22Rv1 (cell line): ENCODE measurements at regions not wholly inside any gene's neighbourhood (a gene's known extent, or its start where the extent isn't known, plus 50 kb on each side); places are given as distances from the start of the nearest gene placed in this dataset.
"Not testable (repeated sequence)": the region's sequence is repeated elsewhere in the genome, so short reads cannot be mapped to it uniquely, and the experiment has no call there.

Experiments used
- H3K27ac ChIP-seq: fragments of 450-650 bp; 2 replicates; pipeline ENCODE4 v1.5.1; 2017
- CTCF ChIP-seq: fragments of 450-650 bp; IDR thresholded peaks from 2 replicates; pipeline ENCODE4 v1.5.1; 2017; ENCODE audit warnings: mild to moderate bottlenecking
- ZFX ChIP-seq: fragments of 450-650 bp; IDR thresholded peaks from 2 replicates; pipeline ENCODE4 v1.6.1; 2017; ENCODE audit warnings: antibody characterized with exemption, borderline replicate concordance

GRCh38 chr18:59068276-59069071 lies 71.2 kb upstream of the SEC11C start:
- TF ChIP-seq ZFX (no peak), CTCF (0 out of 2 replicates have a peak, but pooled peaks have one; percentile 24)
- H3K27ac ChIP-seq, result no peak overlapping the region

- no peak for TF ChIP-seq ZFX
- peak; percentile 87 for TF ChIP-seq CTCF
- H3K27ac ChIP-seq, result no peak overlapping the region
Observed at GRCh38 chr18:59070181-59070912, 69.3 kb upstream of the SEC11C start.

- no peak overlapping the region for H3K27ac ChIP-seq
Observed at GRCh38 chr18:59072727-59073421, 66.8 kb upstream of the SEC11C start.

GRCh38 chr18:59075923-59076322 lies 63.8 kb upstream of the SEC11C start:
- TF ChIP-seq ZFX, result no peak
- no peak for TF ChIP-seq CTCF

More at GRCh38 chr18:59072727-59073421, 66.8 kb upstream of the SEC11C start:
- TF ChIP-seq ZFX, result no peak
- TF ChIP-seq CTCF, result no peak

GRCh38 chr18:59079264-59079663 lies 60.4 kb upstream of the SEC11C start:
- H3K27ac ChIP-seq, result no peak overlapping the region
- TF ChIP-seq ZFX (no peak), CTCF (no peak)

More at GRCh38 chr18:59075923-59076322, 63.8 kb upstream of the SEC11C start:
- no peak overlapping the region for H3K27ac ChIP-seq

GRCh38 chr18:59079687-59080501 lies 59.8 kb upstream of the SEC11C start:
- not testable (repeated sequence) for H3K27ac ChIP-seq
